Stromal cell of bone marrow (primary cell): ENCODE measurements at regions not wholly inside any gene's neighbourhood (a gene's known extent, or its start where the extent isn't known, plus 50 kb on each side); places are given as distances from the start of the nearest gene placed in this dataset.

Source experiments
- DNase-seq: peaks from one replicate; pipeline ENCODE4 v3.0.0-alpha.2; 2012; ENCODE audit warnings: low read depth

- DNase-seq = no peak
Observed at GRCh38 chr6:23027281-23027680, 457.9 kb downstream of the HDGFL1 start.

DNA sequence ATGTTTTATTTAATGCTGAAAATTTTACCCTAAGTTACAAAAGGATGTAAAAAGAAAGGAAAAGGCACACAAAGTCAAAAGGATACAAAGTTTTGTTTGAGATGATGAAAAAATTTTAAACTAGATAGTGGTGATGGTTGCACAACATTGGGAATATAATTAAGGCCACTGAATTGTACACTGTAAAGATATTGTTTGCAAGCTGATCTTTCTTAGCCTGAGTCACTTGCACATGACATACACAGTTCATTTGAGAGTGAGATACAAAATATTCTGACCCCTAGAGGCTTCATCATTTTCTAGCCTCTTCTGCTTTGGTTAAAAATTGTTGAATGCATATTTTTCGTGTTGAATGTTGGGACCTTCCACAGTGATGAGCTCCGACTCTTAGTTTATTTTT lies 462.6 kb downstream of the HDGFL1 start:
- DNase-seq = peak; percentile 28

DNA sequence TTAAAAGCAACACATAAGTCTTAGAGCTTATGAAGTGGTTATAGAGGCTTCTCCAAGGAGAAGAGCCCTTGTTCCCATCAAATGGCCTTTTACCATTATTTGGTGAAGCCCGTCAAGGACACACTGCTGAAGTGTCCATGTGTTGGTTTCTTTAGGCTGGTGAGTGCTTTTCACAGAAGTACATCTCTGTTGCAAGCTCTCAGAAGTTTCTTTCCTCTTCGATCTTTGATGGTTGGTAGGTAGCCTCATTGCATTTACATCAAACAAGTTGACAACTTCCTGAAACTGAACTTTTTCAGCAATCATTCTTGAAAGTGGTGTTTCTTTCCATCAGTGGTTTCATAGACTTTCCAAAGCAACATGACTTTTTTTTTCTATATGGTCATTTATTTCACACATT lies 465.6 kb downstream of the HDGFL1 start:
- DNase-seq = no peak

- DNase-seq = no peak
Observed at GRCh38 chr6:23036406-23036983, 467.1 kb downstream of the HDGFL1 start.

DNA sequence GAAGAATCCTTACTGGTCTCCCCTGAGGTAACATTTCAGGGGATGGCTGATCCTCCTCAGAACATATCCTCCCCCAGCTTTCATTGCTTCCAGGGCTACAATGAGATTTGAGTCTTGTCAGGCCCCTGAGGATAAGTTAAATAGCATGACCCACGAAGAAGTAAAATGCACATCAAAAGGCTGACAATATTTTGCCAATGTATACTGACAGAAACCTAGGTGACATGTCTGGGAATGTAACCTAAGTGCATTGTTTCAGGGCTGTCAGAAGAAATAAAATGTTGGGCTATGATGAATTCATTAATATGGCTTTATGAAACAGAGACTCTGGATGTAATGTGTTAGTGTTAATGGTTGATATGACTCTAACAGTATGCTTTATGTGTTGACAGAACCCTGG lies 471.5 kb downstream of the HDGFL1 start:
- DNase-seq = no peak

DNA sequence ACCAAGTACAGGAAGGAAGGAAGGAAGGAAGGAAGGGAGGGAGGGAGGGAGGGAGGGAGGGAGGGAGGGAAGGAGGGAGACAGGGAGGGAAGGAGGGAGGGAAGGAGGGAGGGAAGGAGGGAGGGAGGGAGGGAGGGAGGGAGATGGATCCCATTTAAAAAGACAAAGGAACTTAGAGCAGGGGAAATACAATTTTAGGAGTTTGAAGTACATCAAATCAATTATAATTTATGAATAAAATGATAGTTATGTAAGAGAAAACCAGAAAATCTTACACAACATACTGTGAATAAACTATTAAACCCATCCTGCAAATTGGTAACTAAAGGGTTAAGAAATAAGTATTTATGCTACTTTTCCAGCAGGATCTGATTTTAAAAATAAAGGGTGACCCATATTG lies 475.9 kb downstream of the HDGFL1 start:
- DNase-seq = no peak

GRCh38 chr6:23055523-23055922 lies 486.2 kb downstream of the HDGFL1 start:
- DNase-seq = peak; percentile 48

- DNase-seq = no peak
Observed at GRCh38 chr6:23073821-23074220, 504.5 kb downstream of the HDGFL1 start.

GRCh38 chr6:23077772-23078171 lies 508.4 kb downstream of the HDGFL1 start:
- no peak for DNase-seq

- DNase-seq = no peak
Observed at GRCh38 chr6:23081701-23082100, 512.3 kb downstream of the HDGFL1 start.

DNA sequence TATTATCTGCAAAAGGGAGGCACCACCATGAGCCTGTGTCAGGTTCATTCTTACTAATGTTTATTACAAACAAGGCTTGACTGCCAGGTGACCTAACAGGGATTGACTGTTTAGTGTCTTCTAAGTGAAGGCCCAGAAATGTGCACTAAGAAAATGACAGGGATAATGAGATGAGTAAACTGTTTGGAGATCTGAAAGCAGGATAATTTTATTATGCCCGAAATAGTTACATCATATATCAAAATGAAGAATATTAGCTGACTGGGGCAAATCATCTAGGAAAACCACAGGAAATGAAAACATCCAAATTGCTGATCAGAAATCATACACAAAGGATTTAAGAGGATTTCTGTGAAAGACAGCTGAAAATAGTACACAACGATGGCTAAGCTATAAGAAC lies 516.7 kb downstream of the HDGFL1 start:
- DNase-seq = no peak

DNA sequence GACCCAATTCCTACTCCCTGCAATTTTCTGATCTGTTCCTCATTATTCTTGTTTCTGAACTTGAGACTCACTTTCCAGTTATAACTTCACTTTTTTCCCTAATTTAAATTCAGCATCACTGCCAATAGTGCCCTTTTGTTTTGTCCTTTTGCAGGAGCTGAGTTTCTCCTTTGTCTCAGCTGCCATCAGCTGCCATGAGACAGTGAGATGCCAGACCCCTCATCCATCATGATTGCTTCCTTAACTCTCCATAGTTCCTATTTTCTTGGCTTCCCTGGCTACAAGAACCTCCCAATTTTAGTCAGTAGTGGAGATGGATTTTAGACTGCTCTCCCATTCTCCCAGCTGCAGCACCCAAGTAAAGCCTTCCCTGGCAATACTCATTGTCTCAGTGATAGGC lies 518.1 kb downstream of the HDGFL1 start:
- DNase-seq = no peak

DNA sequence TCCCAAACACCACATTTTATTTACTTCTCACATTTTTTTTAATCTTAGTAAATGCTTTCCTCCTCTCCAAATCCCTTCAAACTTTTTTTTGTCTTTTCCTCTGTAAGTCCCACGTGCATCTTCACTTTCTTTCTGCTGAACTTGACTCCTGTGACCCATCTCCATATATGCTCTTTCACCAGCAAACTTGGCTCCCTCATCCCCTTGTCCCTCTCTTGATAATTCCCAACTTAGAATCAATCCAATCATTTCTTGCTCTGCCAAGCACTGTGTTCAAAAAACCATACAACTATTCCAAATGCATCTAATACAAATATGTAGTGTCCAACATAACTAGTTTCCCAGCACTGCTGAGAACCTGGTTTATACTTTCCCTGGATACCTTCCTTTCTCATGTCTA lies 519.4 kb downstream of the HDGFL1 start:
- no peak for DNase-seq

DNA sequence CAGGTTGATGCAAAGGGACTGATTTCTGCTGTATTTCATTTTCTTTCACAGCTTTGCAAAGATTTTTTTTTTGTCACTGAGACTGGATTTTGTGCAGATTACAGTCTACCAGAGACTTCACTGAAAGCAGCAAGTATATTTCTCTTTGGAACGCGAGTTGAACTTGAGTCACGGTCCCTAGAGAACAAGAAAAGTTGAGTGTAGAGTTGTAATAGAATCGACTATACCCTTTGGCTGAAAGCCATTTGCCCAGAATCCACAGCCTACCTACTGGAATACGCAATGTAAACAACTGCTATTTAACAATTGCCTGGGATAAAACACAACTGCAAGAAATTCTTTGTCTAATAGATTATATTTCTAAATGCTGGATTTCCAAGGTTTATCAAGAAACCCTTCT lies 520.6 kb downstream of the HDGFL1 start:
- DNase-seq = peak; percentile 40

GRCh38 chr6:23091795-23092194 lies 522.4 kb downstream of the HDGFL1 start:
- peak; percentile 39 for DNase-seq

GRCh38 chr6:23096876-23097275 lies 527.5 kb downstream of the HDGFL1 start:
- no peak for DNase-seq

DNA sequence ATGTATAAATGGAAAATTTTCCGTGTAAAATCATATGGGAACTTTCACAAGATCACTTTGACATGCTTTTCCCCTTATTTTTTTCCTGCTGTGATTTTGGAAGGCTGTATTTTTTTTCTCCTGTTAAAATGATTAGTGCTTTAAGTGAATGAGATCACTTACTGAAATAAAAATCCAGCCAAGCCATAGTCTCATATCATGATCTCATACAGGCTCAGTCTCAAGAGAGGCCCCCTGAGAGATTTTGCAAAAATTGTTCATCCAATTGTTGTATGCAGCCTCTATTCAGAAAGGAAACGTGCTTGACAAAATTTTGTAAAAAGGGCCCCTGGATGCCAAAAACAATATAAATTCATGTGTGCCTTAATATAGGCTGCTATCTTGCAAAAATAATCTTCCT lies 528.2 kb downstream of the HDGFL1 start:
- peak; percentile 64 for DNase-seq

DNA sequence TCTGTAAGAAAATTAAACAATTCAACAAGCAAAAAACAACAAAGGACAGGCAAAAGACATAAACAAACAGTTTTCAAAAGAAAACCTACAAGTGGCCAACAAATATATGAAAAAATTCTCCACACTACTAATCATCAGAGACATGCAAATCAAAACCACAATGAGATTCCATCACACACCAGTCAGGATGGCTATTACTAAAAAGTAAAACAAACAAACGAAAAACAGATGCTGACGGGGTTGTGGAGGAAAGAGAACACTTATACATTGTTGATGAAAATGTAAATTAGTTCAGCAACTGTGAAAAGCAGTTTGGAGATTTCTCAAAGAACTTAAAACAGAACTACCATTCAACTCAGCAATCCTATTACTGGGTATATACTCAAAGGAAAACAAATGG lies 537.6 kb downstream of the HDGFL1 start:
- DNase-seq = peak; percentile 47

DNA sequence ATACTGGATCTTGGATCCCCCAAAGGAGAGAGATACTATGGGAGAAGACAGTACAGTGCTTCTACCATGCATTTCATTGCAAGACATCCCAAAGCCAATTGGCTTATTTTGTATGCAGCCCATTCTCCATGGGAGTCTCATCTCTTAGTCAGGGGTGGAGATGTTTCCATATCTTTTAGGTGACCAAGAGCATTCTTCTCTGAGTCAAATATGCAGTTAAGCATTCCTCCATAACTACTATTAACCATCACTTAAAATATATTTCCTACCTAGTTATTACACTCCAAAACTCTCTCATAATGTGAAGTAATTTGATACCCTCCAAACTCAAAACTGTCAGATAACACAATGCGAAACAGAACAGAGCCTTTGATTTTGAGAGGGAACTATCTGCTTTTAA lies 542.6 kb downstream of the HDGFL1 start:
- no peak for DNase-seq

DNA sequence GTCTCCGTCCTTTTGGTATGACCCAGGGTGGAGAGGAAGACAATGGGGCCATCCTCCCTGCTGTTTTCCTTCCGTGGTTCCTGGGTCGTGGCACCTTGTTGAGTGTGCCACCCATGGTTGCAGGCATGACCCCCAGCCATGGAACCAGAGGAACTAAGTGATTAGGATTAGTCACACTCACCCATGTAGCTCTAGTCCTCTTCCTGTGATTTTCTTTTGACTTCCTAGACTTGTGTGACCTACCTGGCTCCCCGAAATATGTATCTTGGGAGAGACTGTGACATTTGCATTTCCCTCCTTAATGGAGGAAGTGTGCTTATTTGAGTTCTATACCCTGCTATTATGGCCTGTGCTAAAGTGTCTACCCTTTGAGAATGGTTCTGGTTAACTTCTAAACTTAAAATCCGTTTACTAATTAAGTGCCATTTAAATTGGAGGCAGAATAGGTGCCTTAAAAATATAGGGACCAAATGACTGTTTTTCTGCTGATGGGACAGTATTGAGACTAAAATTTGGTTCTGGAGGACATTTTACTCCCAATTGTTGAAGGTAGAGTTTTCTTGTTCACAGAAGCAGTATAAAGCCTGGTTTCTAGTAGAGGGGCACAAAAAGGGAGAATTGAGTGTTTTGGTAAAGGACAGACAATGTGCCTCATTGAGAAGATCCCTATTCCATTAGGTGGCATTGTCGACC lies 545.6 kb downstream of the HDGFL1 start:
- DNase-seq = no peak

DNA sequence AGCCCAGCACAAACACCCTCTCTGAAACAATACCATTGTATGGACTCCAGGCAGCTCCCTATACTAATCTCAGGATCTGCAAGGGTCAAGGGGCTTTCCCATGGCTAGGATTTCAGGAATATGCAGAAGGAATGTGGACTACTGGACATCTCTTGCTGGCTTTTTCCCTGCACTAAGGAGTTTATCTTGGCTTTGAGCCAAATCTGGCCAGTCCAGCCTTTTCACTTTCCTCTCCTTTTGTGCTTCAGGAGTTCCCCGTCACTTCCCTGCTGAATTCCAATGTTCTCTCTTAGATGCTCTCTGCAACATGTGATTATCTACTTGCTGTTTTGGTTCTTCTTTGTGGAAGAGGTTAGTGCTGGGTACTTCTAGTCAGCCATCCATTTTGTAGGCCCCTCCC lies 568.2 kb downstream of the HDGFL1 start:
- DNase-seq = no peak

- no peak for DNase-seq
Observed at GRCh38 chr6:23140871-23141270, 571.5 kb downstream of the HDGFL1 start.

DNA sequence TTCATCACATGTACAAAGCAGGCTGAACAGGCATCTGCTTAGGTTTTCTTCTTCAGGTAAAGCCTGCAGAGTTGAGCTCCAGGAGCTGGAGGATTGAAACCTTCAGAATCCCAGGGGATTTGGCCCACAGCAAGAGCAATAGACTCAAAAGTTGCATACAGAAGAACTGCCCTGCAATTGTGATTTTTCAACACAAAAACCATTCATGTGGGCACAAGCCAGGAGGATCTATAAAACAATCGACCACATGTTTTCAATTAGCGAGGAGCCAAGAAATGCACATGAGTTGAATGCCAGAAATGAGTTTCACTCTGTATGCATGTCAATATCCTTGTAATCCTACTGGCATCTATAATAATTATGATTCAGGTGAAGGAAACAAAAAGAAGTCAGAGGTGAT lies 576.4 kb downstream of the HDGFL1 start:
- no peak for DNase-seq

DNA sequence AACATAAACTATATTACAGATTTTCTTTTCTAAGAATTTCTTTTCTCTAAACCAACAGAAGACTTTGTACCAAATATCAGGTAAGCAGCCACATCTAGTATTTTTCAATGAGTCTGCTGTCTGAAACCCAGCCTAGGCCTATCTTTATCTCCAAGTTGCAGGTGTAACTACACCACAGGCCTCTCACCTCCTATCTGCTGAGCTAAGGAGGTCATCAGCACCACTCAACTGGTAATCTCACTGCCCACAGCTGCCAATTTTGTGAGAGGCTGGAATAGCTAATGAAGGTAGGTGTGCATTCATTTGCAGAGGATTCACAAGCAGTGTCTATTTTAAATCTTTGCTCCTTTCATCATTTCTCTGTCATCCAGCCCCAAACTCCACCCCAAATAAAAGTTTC lies 584.8 kb downstream of the HDGFL1 start:
- no peak for DNase-seq
